GM23248 (cell line): ENCODE measurements at regions not wholly inside any gene's neighbourhood (a gene's known extent, or its start where the extent isn't known, plus 50 kb on each side); places are given as distances from the start of the nearest gene placed in this dataset.

Experiments
- EZH2 ChIP-seq: fragments of 200-600 bp; sonication (generic); IDR thresholded peaks from 2 replicates; pipeline ENCODE4 v1.6.1; 2018; ENCODE audit warnings: antibody characterized with exemption, mild to moderate bottlenecking; ENCODE audit not compliant: insufficient read depth, poor library complexity, severe bottlenecking
- EZH2phosphoT487 ChIP-seq: fragments of 200-600 bp; sonication (generic); IDR thresholded peaks from 2 replicates; pipeline ENCODE4 v1.6.1; 2018; ENCODE audit warnings: antibody characterized with exemption, moderate library complexity, mild to moderate bottlenecking, low read depth; ENCODE audit not compliant: insufficient read depth

DNA sequence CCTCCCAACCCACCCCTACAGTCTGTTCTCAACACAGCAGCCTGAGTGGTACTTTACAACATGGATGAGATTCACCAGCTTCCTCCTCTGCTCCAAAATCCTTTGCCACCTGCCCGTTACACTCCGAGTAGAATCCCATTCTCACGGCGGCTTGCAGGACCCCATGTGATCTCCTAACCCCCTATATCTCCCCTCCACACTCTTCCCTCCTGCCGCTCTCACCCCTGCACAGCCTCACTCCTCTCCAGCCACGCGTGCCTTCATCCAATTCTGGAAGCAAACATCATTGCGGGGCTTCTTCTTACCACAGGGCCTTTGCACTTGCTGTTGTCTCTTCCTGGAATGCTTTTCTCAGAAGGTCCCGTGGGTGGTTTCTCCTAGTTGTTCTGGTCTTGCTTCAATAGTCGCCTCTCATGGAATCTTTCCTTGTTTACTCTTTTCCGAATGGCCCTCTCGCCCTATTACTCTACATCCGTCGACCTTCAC is 472.3 kb downstream of the CDH26 start:
- TF ChIP-seq EZH2 (no peak), EZH2phosphoT487 (no peak)
